ENCODE measurements at regions not wholly inside any gene's neighbourhood (a gene's known extent, or its start where the extent isn't known, plus 50 kb on each side); places are given as distances from the start of the nearest gene placed in this dataset.
A peak's percentile ranks its signal among the peaks of the same experiment; 100 is the strongest.
"Not testable (repeated sequence)": the region's sequence is repeated elsewhere in the genome, so short reads cannot be mapped to it uniquely, and the experiment has no call there.

DNA sequence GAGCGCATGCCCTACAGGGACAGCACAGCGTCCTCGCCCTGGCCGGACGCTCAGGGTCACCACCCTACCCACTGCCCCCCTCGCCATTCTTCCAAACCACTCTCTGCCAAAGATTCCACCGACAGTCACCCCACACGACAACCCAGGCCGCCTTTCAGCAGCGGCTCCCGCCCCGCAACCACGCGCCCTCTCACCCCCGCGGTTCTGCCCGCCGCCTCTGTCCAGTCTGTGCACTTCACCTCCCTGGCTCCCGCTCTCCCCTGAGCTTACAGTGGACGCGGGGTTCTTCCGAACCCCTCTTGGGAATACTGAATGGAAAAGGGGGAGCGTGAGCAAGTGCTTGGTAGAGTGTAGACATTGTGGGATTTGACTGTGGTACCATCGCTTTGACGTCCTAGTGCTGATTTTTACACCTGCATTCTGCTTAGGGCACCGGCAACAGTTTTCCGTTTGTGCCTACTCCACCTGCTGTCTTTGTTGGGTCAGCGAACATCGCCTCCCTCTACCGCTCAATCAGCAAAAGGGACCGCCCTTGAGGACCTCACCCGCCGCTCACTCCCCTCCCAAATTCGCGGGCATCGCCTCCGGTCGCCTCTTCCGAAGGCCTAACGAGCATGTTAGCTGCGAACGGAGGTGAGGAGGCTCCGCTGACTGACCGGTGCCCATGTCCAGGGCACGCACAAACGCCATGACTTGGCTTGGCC is 119.1 kb downstream of the PPIAL4A start:
- DNase-seq (ENCODE audit: low spot score in 2 of 2, unreplicated experiment in 2 of 2); H3K27ac Mint-ChIP-seq; H3K36me3 Mint-ChIP-seq; H3K9me3 Mint-ChIP-seq; H3K4me1 Mint-ChIP-seq: not testable (repeated sequence)
- Mint-ChIP-seq H3K27me3 (ENCODE audit: low read depth) (peaks cover 26% of the 10 kb centered on the region), H3K4me3 (peak overlapping the region; percentile 59)

DNA sequence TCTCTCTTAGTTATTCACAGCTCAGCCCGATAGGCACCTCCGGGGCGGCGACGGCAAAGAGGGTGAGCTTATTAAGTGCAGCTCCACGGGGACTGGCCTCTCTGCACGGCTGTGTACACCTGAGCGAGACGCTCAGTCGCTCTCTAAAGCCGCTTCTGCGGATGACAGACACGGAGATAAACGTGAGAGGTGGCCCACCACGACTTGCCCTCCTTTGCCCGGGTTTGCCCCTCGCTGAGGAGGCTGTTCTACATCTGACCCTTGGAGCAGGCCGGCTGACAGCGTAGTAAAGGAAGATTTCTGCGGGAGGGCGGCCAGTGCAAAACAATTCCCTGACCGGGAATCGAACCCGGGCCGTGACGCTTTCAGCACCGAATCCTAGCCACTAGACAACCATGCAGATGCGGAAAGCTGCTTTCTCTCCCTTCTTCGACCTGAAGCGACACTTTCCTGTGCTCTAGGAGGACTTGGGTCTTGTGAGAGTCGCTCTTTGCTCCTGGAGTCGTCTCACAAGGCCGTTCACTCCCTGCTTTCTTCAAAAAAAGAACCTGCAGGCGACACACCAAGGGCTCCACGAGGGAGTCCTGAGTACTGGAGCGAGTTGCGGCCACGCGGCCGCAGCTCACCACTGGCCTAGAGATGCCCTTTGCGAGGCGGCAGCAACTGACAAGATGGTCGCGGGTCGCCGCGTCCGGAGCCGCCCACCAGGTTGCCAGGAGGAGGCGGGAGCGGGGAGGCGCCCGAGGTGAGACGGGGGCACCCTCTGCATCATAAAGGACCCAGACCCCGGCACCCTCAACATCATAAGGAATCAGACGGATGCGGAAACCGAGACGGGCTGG is 119.9 kb downstream of the PPIAL4A start:
- DNase-seq (ENCODE audit: low spot score in 2 of 2, unreplicated experiment in 2 of 2); H3K9me3 Mint-ChIP-seq; H3K36me3 Mint-ChIP-seq; H3K4me1 Mint-ChIP-seq; H3K27ac Mint-ChIP-seq: not testable (repeated sequence)
- Mint-ChIP-seq H3K4me3 (peak overlapping the region; percentile 59), H3K27me3 (ENCODE audit: low read depth) (peaks cover 26% of the 10 kb centered on the region)

GRCh38 chr1:121010141-121010540 is 120.6 kb downstream of the PPIAL4A start:
- H3K27ac Mint-ChIP-seq; H3K4me1 Mint-ChIP-seq; DNase-seq (ENCODE audit: low spot score in 2 of 2, unreplicated experiment in 2 of 2); H3K4me3 Mint-ChIP-seq; H3K9me3 Mint-ChIP-seq; H3K36me3 Mint-ChIP-seq: not testable (repeated sequence)
- H3K27me3 Mint-ChIP-seq (ENCODE audit: low read depth): peaks cover 26% of the 10 kb centered on the region

DNA sequence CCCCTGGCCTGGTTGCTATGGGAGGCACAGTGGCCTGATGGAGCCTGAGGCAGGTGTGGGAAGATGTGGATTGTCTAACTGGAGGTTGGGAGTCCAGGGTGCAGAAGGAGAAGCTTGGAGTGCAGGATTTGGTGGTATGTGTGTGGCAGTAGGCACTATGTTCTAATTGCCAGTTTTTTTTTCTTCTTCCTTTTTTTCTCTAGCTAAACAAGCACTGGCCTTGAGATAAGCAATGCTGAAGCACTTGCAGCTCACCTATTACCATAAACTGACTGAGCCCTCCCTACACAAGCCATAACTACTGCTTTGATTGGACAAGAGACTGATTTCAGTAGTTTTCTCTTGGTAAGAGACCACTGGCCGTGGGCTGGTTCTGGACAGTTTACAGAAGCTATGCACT is 123.6 kb downstream of the PPIAL4A start:
- H3K4me1 Mint-ChIP-seq; H3K27ac Mint-ChIP-seq; H3K4me3 Mint-ChIP-seq; H3K36me3 Mint-ChIP-seq; H3K9me3 Mint-ChIP-seq; DNase-seq (ENCODE audit: low spot score in 2 of 2, unreplicated experiment in 2 of 2): not testable (repeated sequence)
- H3K27me3 Mint-ChIP-seq (ENCODE audit: low read depth): peaks cover 16% of the 10 kb centered on the region

- not testable (repeated sequence) for DNase-seq (ENCODE audit: low spot score in 2 of 2, unreplicated experiment in 2 of 2); H3K4me1 Mint-ChIP-seq; H3K36me3 Mint-ChIP-seq; H3K9me3 Mint-ChIP-seq; H3K4me3 Mint-ChIP-seq; H3K27me3 Mint-ChIP-seq (ENCODE audit: low read depth)
- H3K27ac Mint-ChIP-seq: peak overlapping the region; percentile 69
Observed at GRCh38 chr1:121016182-121017028, 126.8 kb downstream of the PPIAL4A start.

GRCh38 chr1:121019715-121020349 is 130.3 kb downstream of the PPIAL4A start:
- not testable (repeated sequence) for H3K27me3 Mint-ChIP-seq (ENCODE audit: low read depth); H3K9me3 Mint-ChIP-seq; H3K36me3 Mint-ChIP-seq; H3K27ac Mint-ChIP-seq; H3K4me3 Mint-ChIP-seq; H3K4me1 Mint-ChIP-seq; DNase-seq (ENCODE audit: low spot score in 2 of 2, unreplicated experiment in 2 of 2)

- peak; percentile 45 to 82 for DNase-seq (ENCODE audit: low spot score in 2 of 2, unreplicated experiment in 2 of 2)
- peak overlapping the region; percentile 84 for H3K27ac Mint-ChIP-seq
- not testable (repeated sequence) for H3K4me1 Mint-ChIP-seq; H3K36me3 Mint-ChIP-seq; H3K9me3 Mint-ChIP-seq; H3K27me3 Mint-ChIP-seq (ENCODE audit: low read depth)
- peak overlapping the region; percentile 77 for H3K4me3 Mint-ChIP-seq
Observed at GRCh38 chr1:121020350-121021236, 131.0 kb downstream of the PPIAL4A start.

DNA sequence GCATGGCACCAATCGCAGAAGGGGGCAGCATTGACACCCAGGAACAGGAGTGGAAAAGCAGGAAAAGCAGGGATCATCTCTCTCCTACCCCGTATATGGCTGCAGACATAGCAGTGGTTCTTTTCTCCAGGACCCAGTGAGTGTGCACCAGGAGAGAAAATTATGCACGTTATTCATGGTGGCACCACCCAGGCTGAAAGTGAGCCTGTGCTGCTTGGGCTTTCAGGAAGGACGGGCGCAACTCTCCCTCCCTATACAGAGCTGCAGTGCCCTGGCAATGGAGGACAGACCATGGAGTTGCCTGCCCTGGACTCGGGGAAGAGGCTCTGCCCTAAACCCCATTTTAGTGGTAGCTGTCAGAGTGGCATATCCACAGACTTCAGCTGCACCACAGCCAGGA is 132.1 kb downstream of the PPIAL4A start:
- not testable (repeated sequence) for H3K4me1 Mint-ChIP-seq; DNase-seq (ENCODE audit: low spot score in 2 of 2, unreplicated experiment in 2 of 2); H3K9me3 Mint-ChIP-seq; H3K36me3 Mint-ChIP-seq; H3K27ac Mint-ChIP-seq; H3K27me3 Mint-ChIP-seq (ENCODE audit: low read depth)
- H3K4me3 Mint-ChIP-seq: peak overlapping the region; percentile 45

GRCh38 chr1:121032878-121033494 is 143.4 kb downstream of the PPIAL4A start:
- H3K4me3 Mint-ChIP-seq; DNase-seq (ENCODE audit: low spot score in 2 of 2, unreplicated experiment in 2 of 2); H3K4me1 Mint-ChIP-seq; H3K27ac Mint-ChIP-seq; H3K9me3 Mint-ChIP-seq; H3K36me3 Mint-ChIP-seq; H3K27me3 Mint-ChIP-seq (ENCODE audit: low read depth): not testable (repeated sequence)

GRCh38 chr1:121036792-121037191 is 147.2 kb downstream of the PPIAL4A start:
- not testable (repeated sequence) for H3K9me3 Mint-ChIP-seq; H3K4me3 Mint-ChIP-seq; H3K27me3 Mint-ChIP-seq (ENCODE audit: low read depth); H3K36me3 Mint-ChIP-seq; H3K27ac Mint-ChIP-seq; DNase-seq (ENCODE audit: low spot score in 2 of 2, unreplicated experiment in 2 of 2); H3K4me1 Mint-ChIP-seq

GRCh38 chr1:121040974-121041373 is 143.2 kb downstream of the FAM72B start:
- not testable (repeated sequence) for H3K27ac Mint-ChIP-seq; H3K4me3 Mint-ChIP-seq; H3K27me3 Mint-ChIP-seq (ENCODE audit: low read depth); H3K9me3 Mint-ChIP-seq; H3K4me1 Mint-ChIP-seq; DNase-seq (ENCODE audit: low spot score in 2 of 2, unreplicated experiment in 2 of 2); H3K36me3 Mint-ChIP-seq

DNA sequence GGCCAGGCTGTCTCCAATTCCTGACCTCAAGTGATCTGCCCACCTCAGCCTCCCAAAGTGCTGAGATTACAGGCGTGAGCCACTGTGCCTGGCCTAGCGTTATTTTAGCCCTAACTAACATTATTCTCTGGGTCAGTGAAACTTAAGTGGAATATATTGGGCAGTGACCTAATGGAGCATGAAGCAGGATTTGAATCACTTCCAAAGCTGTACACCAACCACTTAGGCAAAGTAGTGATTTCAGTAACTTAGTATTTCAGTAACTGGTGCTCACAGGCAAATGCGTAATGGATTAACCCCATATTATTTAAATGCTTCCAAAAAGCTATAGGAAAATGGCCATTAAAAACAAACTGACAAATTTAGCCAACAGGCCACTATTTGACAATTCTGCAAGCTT is 142.6 kb downstream of the FAM72B start:
- H3K27me3 Mint-ChIP-seq (ENCODE audit: low read depth); H3K4me3 Mint-ChIP-seq; H3K27ac Mint-ChIP-seq; H3K4me1 Mint-ChIP-seq; H3K9me3 Mint-ChIP-seq; DNase-seq (ENCODE audit: low spot score in 2 of 2, unreplicated experiment in 2 of 2); H3K36me3 Mint-ChIP-seq: not testable (repeated sequence)

Measured in mesothelial cell of epicardium (in vitro differentiated cells).